Mucosa of gallbladder (tissue), 1 donor: ENCODE measurements at regions not wholly inside any gene's neighbourhood (a gene's known extent, or its start where the extent isn't known, plus 50 kb on each side); places are given as distances from the start of the nearest gene placed in this dataset.

Experiments used
- DNase-seq: peaks from one replicate; pipeline ENCODE4 v3.0.0-alpha.2; 2020; ENCODE audit warnings: low spot score
- donor health status: DM: no; HTN: no; CAD: no.

DNA sequence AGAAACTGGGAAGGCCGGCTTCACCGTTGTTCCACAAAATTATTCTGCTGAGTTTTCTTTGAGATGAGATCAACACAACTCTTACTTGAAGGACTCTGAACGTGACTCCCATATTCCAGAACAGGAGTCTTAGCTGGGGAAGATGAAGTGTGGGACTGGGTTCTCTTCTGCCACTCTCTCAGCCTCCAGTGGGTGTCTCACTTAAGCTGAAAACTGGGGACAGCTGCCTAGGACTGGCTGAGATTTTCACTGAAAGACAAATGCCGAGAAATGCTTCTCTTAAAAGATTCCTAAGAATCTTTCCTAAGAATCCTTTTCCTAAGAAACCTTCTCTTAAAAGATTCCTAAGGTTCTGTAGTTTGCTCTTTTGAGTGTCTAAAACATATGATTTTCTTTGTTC is 156.6 kb upstream of the LHCGR start:
- DNase-seq, result no peak

DNA sequence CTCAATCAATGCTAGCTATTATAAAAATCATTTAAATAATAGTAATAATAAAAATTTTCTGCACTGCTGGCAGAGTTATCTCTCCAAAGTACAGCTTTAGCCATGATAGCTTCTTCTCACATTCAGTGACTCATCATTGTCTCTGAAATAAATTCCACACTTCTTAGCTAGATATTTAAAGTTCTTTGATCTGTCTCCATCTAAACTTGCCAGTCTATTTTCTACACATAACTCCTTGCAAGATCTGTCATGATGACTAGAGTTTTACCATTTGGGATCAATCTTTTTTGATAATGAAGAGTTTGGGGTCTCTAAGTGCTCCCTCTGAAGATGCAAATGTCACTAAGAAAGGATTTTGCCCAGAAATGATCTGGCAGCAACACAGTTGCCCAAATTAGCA is 155.4 kb upstream of the LHCGR start:
- no peak for DNase-seq

DNA sequence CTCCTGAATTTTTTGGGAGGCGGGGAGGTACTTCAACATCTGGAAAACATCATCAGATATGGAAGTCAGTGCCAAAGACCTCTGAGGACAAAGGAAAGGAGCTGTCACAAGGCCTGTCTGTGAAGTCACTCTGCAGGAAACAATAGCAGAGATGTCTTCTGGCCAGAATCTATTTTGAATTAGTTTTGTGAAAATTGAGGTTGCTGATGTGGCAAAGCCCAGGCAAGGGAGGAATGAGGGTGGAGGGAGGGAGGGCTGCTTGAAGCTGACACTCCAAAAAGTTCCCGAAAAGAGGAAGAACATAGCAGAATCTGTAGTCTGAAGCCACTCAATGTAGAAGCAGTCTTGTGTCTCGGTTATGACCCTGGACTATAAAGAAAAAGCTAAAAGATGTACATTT is 151.1 kb upstream of the LHCGR start:
- no peak for DNase-seq

DNA sequence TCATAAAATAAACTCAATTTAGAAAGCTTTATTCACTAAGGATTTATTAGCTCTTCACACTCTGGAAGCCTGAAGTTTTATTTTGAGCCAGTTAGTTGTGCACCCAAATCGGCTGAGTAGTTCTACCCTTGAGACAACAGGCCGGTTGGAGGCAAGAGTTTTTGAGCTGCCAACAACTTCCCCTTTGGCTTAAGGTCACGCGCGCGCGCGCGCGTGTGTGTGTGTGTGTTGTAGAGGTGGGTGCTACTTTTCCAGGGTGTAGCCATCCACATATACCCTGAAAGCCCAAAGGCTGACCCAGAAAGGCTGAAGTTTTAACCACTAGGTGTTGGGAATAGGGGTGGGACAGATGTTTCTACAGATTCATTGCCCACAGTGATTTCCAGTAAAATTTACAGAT is 150.2 kb upstream of the LHCGR start:
- DNase-seq, result peak; percentile 15

DNA sequence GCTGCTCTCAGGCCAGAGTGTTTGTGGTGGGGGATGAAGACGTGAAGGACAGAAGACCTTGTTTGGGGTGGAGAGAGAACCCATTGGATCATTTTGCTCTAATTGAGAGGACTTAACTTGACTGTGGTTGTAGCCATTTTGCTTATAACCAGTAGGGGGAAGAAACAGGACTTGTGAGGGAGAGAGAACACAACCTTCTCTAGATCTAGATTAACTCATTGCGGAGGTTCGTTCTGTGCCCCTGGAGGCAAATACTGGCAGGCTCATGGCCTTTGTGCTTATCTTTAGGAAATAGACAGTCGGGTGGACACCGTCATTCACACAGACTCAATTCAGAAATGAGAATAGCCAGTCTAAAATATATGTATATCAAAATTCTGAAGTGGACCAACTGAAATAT is 147.0 kb upstream of the LHCGR start:
- no peak for DNase-seq

DNA sequence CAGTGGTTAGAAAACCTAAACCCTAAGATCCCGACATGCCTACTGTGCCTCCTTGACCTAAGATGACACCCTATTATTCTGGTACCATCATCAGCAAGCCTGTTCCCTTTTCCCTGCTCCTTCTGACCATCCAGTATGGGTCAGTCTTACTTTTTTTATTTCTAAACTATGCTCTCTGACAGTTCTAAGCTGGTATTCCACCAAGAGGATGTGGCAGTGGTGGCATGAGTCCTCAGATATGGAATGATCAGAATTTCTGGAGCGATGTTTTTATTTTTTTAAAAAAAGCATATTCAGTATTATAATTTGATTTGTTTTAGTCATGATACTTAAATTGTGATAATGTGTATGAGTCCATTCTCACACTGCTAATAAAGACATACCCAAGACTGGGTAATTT is 145.9 kb upstream of the LHCGR start:
- DNase-seq, result no peak

DNA sequence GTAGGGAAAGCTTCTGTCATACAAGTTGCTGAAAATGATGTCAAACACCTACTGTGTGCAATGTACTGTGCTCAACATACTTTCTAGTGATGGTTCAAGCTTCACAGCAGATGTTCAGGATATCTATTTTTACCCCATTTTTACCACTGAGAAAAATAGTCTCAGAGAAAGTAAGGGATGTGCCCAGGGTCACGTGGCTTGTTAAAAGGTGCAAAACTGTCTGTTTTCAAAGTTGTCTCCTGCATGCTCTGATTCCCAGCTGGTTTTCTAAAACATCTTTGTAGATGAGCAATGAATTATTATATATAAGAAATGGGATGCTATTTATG is 145.5 kb upstream of the LHCGR start:
- DNase-seq, result no peak

DNA sequence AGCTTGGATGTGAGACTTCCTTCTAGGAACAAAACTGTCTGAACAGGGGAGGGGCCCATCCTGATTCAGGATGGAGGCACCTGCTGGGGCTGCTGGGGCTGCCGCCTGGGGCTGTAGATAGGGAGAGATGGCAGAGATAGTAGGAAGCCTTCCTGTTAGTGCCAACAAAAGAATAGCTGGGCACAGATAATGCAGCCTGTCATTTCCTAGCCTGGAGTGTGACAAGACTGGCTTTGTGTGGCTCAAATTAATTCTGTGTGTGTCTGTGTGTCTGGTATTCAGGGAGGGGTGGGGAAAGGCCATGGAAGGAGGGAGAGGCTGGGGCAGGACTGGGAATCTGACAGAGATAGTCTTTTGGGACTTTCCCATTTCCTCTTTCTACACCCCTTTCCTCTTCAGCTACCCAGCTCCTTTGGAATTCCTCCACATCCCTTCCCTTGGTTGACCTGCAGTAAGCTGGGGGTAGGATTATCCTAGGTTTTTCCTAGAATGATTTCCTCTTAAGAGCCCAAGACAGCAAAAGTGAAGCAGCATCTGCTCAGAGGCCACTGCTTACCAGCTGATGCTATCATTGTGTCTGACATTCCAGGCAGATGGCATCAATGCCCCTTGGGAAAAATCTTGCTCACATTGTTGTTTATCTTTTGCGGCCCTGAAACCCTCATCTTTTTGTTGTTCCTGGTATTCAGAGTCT is 144.9 kb upstream of the LHCGR start:
- no peak for DNase-seq

DNA sequence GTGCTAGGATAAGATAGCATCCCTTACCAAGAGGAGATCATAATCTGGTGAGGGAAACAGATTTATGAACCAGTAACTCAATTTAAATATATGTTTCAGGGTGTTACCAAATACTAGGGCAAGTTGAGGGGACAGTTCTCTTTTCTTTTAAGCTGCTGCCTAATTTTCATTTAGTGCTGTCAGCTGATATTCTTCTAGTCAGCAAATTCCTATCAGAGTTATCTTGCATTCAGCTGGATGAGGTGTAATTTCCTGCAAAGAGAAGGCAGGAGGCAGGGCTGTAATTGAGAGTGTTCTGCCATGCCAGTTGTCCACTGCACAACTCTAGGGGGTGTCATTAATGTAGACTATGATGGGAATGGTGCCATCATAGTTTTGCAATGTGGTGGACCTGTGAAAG is 141.3 kb upstream of the LHCGR start:
- no peak for DNase-seq

DNA sequence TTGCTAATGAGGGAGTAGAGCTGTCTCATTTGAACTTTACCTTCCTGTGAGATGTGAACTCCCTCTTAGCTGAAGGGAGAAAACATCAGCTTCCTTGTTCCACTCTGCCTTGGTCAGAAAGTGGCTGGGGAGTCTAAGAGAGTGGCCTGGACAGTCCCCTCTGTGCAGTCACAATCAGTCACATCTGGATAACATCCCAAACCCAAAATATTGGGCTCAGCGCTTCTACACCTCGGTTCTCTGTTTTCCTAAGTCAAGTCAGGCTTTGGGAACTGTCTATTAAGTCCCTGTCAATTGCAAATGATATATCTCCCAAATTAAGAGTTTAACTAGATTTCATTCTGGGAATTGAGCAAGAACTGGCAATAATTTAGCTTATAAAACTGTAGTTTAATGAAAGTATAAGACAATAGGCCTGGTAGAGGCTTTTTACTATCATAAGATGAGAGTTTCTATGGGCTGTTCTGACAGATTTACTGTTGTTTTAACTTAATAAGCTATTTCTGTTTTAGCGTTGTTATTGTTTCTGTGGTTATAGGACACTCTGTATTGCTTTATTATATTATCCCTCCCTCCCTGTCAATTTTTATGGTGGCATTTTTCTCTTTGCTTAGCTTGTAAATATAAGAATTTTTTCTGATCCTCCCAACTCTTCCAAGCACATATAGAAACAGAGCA is 135.1 kb upstream of the LHCGR start:
- DNase-seq, result no peak

DNA sequence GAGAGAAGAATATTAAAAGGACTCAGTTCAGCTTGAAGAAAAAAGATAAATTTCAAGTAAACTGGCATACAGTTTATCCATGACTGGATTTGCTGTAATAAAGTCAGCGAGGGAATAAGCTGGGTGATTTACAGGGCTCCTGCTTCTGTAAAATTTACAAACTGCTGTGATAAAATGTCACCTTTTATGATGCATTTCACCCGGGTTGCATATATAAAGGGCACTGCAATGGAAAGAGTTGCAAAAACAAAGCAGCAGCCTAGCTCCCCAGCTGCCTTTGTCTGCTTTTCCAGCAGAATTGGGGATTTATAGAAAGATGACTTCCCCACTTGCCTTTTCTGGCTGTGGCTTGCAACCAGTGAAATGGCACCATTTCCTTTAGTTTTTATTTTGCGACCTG is 132.5 kb upstream of the LHCGR start:
- no peak for DNase-seq

DNA sequence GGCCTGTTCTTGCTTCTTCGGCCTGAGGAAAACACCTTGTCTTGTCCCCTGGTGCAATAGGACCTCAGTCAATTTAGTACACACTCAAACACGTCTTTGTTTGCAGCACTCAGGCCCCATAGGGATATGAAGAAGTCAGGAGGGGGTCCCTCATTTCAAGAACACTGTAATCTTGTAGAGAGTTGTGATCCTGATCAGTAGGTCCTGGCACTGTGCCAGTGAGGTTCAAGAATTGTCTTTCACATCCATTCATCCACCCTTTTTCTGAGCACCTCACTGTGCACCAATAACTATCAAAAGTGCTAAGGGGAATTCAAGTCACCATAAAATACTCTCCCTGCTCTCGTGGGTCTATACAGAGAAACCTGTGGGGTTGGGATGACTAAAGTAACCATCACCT is 131.4 kb upstream of the LHCGR start:
- DNase-seq, result no peak

DNA sequence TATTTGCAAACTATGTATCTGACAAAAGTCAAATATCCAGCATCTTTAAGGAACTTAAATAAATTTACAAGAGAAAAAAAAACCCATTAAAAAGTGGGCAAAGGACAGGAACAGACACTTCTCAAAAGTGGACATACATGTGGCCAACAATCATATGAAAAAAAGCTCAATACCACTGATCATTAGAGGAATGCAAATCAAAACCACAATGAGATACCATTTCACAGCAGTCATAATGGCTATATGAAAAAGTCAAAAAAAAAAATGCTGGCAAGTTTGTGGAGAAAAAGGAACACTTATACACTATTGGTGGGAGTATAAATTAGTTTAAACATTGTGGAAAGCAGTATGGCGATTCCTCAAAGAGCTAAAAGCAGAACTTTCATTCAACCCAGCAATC is 130.3 kb upstream of the LHCGR start:
- no peak for DNase-seq

DNA sequence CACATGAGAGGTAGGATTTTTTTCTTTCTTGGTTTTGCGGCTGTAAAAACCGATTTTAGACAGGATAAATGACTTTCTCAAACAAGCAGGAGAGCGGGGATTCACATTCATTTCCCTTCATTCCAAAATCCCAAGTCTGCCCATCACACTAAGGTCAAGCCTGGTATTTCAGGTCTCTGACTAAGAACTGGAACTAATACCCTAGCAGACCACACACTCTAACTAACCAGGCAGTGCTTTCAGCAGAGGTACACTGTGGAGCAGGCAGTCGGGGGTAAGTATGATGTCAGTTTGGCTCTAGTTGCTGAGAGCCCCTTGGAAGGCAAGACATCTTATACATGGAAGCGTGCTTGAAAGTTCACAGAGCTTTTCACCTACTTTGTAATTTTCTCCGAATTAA is 128.1 kb upstream of the LHCGR start:
- DNase-seq, result no peak

DNA sequence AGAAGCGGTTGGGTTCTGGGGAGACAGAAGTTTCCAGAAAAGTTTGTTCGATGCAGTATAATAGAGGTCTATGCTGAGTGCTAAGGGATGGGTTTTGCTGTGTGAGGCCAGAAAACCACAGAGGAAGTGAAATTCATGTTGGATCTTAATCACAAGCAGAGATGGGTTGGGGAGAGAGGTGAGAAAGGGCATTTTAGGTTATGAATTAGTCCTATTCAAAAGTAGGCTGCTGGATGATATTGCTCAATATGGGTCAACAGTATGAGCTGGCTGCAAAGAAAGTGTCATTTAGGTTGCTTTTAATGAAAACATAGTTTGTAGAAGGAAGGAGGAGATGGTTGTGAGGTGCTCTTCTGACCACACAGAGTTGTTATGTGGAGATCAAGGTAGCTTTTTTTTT is 118.8 kb upstream of the LHCGR start:
- no peak for DNase-seq

DNA sequence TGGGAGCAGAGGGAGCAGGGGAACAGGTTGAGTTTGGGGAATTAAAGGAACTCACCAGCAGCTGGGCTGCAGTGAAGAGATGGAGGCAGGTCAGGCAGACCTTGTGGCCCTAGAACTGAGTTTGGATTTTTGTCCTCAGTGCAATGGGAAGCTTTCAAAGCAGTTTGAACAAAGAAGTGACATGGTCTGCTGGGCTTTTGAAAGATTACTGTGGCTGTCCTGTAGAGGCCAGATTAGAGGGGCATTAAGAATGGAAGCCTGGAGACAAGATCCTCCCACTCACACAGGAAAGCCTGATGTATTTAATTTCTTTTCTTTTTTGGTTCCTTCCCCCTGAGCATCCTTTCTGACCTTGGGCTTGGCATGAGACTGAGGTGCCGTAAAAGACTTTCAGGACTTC is 118.1 kb upstream of the LHCGR start:
- DNase-seq, result no peak

DNA sequence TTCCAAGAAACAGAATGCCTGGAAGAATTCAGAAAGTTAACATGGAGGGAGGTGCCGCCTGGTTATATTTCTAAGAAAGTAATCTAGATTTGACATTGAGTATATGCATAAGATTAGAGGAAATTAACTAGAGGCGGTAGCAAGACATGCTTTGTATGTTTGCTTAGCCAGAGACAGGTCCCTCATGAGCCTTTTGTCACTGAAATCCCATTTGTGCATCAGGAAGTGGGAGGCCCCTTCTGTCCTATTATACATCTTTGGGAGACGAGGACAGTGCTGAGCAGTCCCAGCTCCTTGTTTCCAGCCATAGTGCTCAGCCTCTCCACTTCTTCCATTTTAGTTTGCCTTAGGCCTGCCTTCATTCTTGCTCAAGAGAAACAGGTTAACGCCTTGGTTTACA is 115.4 kb upstream of the LHCGR start:
- DNase-seq, result no peak

DNA sequence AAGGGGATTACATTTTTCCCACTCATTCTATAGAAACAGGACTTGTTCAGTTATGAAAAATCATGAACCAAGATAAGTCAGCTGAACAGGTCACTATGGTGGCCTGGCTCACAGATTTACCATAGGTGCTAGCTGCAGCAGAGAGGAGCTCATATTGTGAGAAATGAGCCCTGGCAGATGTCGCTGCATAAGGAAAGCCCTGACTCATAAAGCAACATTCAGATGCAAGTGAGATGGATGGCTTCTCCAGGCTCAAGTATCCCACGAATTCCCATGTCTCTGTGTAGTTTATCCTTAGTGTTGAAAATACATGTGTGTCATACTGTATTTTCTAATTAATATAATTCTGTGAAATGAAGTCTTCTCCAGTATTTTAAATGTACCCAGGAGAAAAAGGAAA is 115.0 kb upstream of the LHCGR start:
- no peak for DNase-seq

DNA sequence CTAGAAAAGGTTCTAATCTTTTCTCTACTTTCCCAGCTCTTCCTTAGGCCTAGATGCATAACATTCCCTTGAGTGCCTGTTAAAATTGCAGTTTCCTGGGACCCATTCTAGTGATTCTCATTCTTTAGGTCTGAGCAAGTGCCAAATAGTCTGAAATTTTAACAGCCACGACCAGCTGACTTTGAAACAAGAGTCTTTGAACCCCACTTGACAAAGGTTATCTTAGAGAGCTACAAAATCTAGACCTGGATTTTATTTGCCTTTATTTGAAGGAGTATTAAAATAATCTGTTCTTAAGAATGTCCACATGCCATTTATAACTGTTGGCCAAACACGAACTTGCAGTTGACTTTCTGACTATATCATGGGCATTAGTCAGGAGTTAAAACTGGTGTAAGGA is 110.2 kb upstream of the LHCGR start:
- no peak for DNase-seq

DNA sequence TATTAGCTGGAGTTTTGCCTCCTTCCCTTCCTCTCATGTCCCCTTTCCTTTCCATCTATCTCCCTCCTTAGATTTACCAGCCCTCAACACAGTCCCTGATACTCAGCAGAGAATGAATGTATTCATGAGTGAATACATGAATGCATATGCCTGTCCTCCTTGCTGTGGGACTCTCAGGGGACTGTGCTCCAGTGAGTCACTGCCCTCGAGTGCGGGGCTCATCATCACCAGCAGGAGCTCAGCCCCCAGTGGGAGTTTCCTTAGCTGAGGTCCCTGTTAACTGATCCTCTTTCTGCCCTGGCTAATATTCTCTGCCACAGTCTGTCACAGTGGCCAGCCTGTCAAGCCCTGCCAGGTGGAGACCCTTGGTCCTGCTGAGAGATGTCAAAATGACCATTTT is 104.9 kb upstream of the LHCGR start:
- no peak for DNase-seq

DNA sequence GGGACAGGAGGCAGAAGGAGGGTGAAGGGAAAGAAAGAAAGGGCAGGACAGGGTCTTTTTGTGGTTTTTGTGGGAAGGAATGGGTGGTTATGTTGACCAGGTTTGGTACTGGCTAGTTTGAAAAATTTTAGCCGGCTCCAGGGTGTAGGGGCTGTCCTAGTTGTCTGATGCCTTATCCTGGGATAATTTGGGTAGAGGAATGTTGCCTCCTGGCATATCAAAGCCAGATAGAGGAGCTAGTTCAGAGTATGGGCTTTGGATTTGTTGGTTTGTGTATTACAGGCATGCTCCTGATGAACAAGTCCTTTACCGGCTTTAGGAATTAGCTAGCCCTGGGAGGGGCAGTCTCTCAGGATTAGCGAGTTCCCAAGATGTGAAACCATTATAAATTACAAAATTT is 101.1 kb upstream of the LHCGR start:
- no peak for DNase-seq

DNA sequence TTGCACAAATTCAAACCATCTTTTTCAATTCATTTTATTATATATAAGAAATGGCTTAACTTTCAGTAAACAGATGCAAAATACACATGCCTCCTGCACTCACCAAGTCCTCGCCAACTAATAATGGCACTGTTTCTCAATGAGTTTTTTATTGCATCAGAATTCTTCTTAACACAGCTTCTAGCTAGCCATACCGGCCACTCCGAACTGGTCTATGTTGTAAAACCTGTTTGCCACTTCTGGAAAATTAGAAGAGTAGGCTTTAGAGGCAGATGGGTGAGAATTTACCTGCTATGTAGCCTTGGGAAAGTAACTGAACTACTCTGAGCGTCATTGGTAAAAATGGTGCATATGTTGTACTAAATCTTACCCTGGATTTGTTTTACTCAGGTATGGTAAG is 100.6 kb upstream of the LHCGR start:
- no peak for DNase-seq

DNA sequence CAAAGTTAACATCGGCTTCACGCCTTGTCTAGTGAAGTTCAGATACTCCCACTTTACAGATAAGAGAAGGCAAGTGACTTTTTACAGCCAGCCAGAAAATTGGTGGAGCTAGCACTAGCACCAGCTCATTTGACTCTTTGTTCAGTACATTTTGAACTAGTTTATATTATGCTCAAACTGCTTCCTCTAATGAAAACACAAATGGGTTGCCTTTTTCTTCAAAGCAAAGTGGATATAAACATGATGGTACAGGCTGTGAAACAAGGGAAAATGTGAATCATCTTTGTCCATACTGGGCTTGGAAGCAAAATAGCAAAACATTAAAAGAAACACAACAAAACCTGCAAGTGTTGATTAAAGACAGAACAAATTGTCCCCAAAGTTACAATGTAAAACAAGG is 99.6 kb upstream of the LHCGR start:
- no peak for DNase-seq

DNA sequence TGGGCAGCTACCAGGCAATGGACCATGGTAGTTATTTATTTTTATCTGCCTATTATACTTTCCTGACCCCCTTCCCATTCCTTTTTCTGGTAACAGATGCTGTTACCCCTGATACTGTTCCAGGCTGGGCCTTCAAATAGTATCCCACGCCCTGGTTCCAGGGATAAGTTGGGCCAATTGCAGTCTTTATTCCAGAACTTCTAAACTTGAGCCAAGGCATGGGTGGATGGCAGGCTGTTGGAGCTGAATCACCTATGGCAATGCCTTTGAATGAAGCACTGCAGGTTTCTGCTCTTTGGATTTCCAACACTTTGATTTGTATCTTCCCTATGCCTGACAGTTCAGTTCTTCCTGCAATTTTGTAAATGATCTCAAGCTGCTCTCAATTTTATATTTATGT is 99.2 kb upstream of the LHCGR start:
- DNase-seq, result no peak
